Peyer's patch (tissue), 4 donors: ENCODE measurements at regions not wholly inside any gene's neighbourhood (a gene's known extent, or its start where the extent isn't known, plus 50 kb on each side); places are given as distances from the start of the nearest gene placed in this dataset.

Source experiments
- DNase-seq, 3 donors: peaks; one replicate each; pipeline ENCODE4 v3.0.0-alpha.2; 2017 to 2019
- H3K27ac ChIP-seq, 4 donors: fragments of 200-600 bp; sonication (generic); one replicate each; pipeline ENCODE4 v1.5.1; 2016 to 2019
- H3K27me3 ChIP-seq, 2 donors: fragments of 200-600 bp; sonication (generic); one replicate each; pipeline ENCODE4 v1.5.1; 2019
- H3K36me3 ChIP-seq, 3 donors: fragments of 200-600 bp; sonication (generic); one replicate each; pipeline ENCODE4 v1.5.1; 2016 to 2019
- H3K4me1 ChIP-seq, 4 donors: fragments of 200-600 bp; sonication (generic); one replicate each; pipeline ENCODE4 v1.5.1; 2016 to 2019
- H3K4me3 ChIP-seq, 4 donors: fragments of 200-600 bp; sonication (generic); 1 replicate in 3 of 4; 2 replicates in 1 of 4; pipeline ENCODE4 v1.5.1; 2016 to 2019; ENCODE audit warnings: mild to moderate bottlenecking in 1 of 4
- H3K9me3 ChIP-seq, 4 donors: fragments of 200-600 bp; sonication (generic); one replicate each; pipeline ENCODE4 v1.5.1; 2016 to 2019; ENCODE audit warnings: mild to moderate bottlenecking in 1 of 4
- POLR2A ChIP-seq, 2 donors: fragments of 450-650 bp; IDR thresholded peaks; one replicate each; pipeline ENCODE4 v1.5.1; 2017; ENCODE audit warnings: antibody characterized with exemption in 2 of 2, mild to moderate bottlenecking in 2 of 2, moderate library complexity in 2 of 2
- TF ChIP-seq, protein P1 (sequence below), 6 experiments: fragments of 450-650 bp in 4 of 6; fragments of 200-600 bp in 2 of 6; sonication (generic) in 1 of 6; IDR thresholded peaks; one replicate each; pipeline ENCODE4 v1.5.1; 2017 to 2019; ENCODE audit warnings: antibody characterized with exemption in 6 of 6, mild to moderate bottlenecking in 3 of 6, moderate library complexity in 1 of 6

DNA sequence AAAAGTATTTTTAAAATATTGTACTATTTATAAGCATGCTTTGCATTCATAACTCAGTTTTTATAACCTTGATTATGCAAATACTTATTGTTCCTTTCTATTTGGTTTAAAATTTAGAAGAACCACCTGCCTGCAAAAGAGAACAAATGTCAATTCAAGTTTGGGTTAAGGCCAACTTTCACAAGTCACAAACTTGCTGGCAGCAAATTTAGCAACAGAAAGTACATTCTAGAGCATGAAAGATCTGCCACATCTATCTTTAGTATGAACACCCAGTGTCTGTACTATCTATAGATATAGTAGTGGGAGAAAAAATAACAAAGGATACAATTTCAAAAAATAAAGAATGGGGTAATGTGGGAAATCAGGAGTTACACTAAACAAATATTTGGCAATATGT, 1014.2 kb downstream of the C4orf33 start:
- H3K27ac ChIP-seq = no peak overlapping the region

DNA sequence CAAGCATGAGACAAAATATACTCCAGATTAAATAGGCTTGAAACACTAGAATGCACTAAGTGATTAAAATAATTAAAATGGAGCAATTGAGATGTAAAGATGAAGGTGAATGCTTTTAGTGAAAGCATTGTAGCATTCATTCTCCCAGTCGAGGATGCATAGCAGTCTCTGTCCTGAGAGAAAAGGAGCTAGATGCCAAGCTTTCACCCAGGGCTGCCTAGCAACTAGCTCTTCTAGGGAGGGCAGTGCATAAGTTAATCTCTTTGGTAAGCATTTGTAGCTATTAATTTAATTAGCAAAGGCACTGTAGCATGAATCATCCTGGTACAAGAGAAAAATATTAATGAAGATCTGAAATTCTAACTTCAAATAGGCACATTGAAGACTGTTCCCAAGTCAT, 1014.8 kb downstream of the C4orf33 start:
- TF ChIP-seq, protein P1, sequence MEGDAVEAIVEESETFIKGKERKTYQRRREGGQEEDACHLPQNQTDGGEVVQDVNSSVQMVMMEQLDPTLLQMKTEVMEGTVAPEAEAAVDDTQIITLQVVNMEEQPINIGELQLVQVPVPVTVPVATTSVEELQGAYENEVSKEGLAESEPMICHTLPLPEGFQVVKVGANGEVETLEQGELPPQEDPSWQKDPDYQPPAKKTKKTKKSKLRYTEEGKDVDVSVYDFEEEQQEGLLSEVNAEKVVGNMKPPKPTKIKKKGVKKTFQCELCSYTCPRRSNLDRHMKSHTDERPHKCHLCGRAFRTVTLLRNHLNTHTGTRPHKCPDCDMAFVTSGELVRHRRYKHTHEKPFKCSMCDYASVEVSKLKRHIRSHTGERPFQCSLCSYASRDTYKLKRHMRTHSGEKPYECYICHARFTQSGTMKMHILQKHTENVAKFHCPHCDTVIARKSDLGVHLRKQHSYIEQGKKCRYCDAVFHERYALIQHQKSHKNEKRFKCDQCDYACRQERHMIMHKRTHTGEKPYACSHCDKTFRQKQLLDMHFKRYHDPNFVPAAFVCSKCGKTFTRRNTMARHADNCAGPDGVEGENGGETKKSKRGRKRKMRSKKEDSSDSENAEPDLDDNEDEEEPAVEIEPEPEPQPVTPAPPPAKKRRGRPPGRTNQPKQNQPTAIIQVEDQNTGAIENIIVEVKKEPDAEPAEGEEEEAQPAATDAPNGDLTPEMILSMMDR (IDR thresholded peaks at IDR 0.05) = no peak
- no peak for TF ChIP-seq POLR2A (IDR thresholded peaks at IDR 0.05)
- H3K9me3 ChIP-seq = no peaks in the 10 kb centered on the region
- no peaks in the 10 kb centered on the region for H3K4me1 ChIP-seq
- no peaks in the 10 kb centered on the region for H3K27me3 ChIP-seq
- H3K36me3 ChIP-seq = no peaks in the 10 kb centered on the region
- H3K4me3 ChIP-seq = no peak overlapping the region
- H3K27ac ChIP-seq = no peak overlapping the region
- DNase-seq = no peak

More for the DNA sequence above, 1014.2 kb downstream of the C4orf33 start:
- Histone ChIP-seq H3K9me3 (no peaks in the 10 kb centered on the region), H3K27me3 (no peaks in the 10 kb centered on the region), H3K4me1 (no peaks in the 10 kb centered on the region), H3K36me3 (no peaks in the 10 kb centered on the region), H3K4me3 (no peak overlapping the region)
- no peak for DNase-seq
- TF ChIP-seq POLR2A (IDR thresholded peaks at IDR 0.05) = no peak
- TF ChIP-seq, protein P1 (IDR thresholded peaks at IDR 0.05) = no peak

DNA sequence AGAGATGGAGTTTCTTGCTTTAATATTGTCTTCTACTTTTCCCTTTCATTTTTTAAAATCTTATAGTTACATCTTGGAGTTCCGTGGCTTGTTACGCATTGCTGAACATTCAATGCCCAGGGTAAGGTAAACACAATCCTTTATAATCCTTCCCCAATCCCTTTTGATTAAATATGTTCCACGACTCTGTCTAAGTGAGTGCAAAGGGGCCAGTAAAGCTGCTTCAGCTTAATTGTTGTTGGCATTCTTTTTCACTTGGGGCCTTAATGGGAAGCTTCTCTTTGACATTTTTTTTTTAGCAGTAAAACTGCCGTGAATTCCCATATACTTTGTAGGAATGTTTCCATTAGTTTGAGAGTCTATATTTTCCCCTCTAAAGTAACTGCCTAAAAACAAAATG, 1028.1 kb downstream of the C4orf33 start:
- Histone ChIP-seq H3K27me3 (no peaks in the 10 kb centered on the region), H3K4me1 (no peaks in the 10 kb centered on the region), H3K36me3 (no peaks in the 10 kb centered on the region), H3K9me3 (no peaks in the 10 kb centered on the region), H3K27ac (no peak overlapping the region), H3K4me3 (no peak overlapping the region)
- TF ChIP-seq POLR2A (IDR thresholded peaks at IDR 0.05) = no peak
- TF ChIP-seq, protein P1 (IDR thresholded peaks at IDR 0.05) = no peak
- DNase-seq = no peak

DNA sequence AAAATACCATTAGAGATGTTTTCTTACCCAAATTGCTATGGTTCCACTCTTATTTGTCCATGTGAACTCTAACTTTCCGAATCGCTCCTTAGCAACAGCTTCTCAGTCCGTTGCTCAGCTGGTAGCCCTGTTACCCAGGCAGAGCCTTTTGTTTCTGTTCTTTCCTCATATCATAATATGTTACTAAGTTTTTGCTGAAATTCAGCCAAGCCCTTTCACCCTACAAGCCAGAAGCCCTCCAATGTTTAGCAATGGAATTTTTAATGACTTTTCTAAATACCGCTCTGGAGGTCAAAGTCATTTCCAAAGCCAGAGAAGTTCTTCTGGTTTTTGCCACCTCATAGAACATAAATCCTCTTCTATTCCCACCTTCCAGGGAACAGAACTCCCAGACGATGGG, 1029.5 kb downstream of the C4orf33 start:
- DNase-seq = no peak

DNA sequence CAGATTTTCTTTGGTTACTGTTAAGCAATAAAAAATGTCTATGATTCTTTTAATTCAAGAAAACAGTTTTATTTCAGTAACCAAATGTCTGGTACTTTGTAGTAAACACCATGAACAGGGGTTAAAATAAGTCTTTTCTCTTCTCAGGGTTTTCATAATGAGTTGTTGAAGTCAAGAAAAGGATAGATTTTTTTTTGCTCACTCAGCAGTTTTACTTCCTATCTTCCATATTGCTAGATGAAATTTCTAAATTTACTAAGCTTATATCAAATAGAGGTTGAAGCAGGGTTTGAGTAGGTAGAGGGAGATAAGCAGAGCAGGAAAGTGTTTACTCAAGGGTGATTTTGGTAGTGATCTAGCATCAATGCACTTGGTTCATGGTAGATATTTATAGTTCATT, 1031.3 kb downstream of the C4orf33 start:
- Histone ChIP-seq H3K27me3 (no peaks in the 10 kb centered on the region), H3K4me1 (no peaks in the 10 kb centered on the region)
- no peak for TF ChIP-seq POLR2A (IDR thresholded peaks at IDR 0.05)
- TF ChIP-seq, protein P1 (IDR thresholded peaks at IDR 0.05) = no peak

More for the DNA sequence above, 1029.5 kb downstream of the C4orf33 start:
- Histone ChIP-seq H3K9me3 (no peaks in the 10 kb centered on the region), H3K4me1 (no peaks in the 10 kb centered on the region), H3K27ac (no peak overlapping the region), H3K36me3 (no peaks in the 10 kb centered on the region), H3K4me3 (no peak overlapping the region), H3K27me3 (no peaks in the 10 kb centered on the region)
- TF ChIP-seq, protein P1 (IDR thresholded peaks at IDR 0.05) = no peak
- TF ChIP-seq POLR2A (IDR thresholded peaks at IDR 0.05) = no peak

DNA sequence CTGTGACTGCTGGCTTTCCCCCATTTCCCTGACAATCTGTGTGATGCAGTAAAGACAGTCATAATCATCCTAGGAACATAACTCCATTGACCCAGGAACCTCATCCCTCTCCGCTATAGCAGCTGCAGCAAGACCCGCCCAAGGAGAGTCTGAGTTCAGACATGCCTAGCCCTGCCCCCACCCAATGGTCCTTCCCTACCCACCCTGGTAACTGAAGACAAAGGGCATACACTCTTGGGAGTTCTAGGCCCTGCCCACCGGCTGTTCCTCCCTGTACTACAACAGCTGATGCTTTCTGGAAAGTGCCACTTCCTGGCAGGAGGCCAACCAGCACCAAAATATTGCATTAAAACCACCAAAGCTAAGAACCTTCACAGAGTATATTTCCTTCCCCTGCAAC, 1035.6 kb downstream of the C4orf33 start:
- H3K36me3 ChIP-seq = no peaks in the 10 kb centered on the region
- no peak overlapping the region for H3K4me3 ChIP-seq
- H3K27me3 ChIP-seq = no peaks in the 10 kb centered on the region
- no peak overlapping the region for H3K27ac ChIP-seq
- H3K4me1 ChIP-seq = no peaks in the 10 kb centered on the region
- H3K9me3 ChIP-seq = no peaks in the 10 kb centered on the region
- no peak for TF ChIP-seq POLR2A (IDR thresholded peaks at IDR 0.05)
- TF ChIP-seq, protein P1 (IDR thresholded peaks at IDR 0.05) = no peak
- no peak for DNase-seq

More for the DNA sequence above, 1031.3 kb downstream of the C4orf33 start:
- Histone ChIP-seq H3K4me3 (no peak overlapping the region), H3K9me3 (no peaks in the 10 kb centered on the region), H3K36me3 (no peaks in the 10 kb centered on the region), H3K27ac (no peak overlapping the region)
- no peak for DNase-seq
